DND-41 (cell line): ENCODE measurements at regions not wholly inside any gene's neighbourhood (a gene's known extent, or its start where the extent isn't known, plus 50 kb on each side); places are given as distances from the start of the nearest gene placed in this dataset.

Experiments
- ATAC-seq: fragments of 200-7000 bp; cut with Tn5 transposase; 3 replicates; pipeline ENCODE4 v1.9.1; 2021; ENCODE audit warnings: low read depth; ENCODE audit not compliant: insufficient read depth
- DNase-seq: peaks from one replicate; pipeline ENCODE4 v3.0.0-alpha.2; 2020
- H2AFZ ChIP-seq: 2 replicates; pipeline ENCODE4 v1.6.0; 2012; ENCODE audit warnings: low read depth, low read length
- H3K27ac ChIP-seq: 2 replicates; pipeline ENCODE4 v1.5.1; 2012; ENCODE audit warnings: low read length, inconsistent platforms
- H3K27me3 ChIP-seq: fragments of 200-600 bp; sonication (generic); 2 replicates; pipeline ENCODE4 v1.6.0; 2012; ENCODE audit warnings: low read length, mild to moderate bottlenecking, inconsistent platforms; ENCODE audit not compliant: insufficient read depth, poor library complexity
- H3K36me3 ChIP-seq: 2 replicates; pipeline ENCODE4 v1.5.1; 2012; ENCODE audit warnings: low read length, inconsistent platforms; ENCODE audit not compliant: insufficient read depth
- H3K4me1 ChIP-seq: 2 replicates; pipeline ENCODE4 v1.5.1; 2012; ENCODE audit warnings: mild to moderate bottlenecking, low read length; ENCODE audit not compliant: insufficient read depth
- H3K4me2 ChIP-seq: 2 replicates; pipeline ENCODE4 v1.6.0; 2012; ENCODE audit warnings: mild to moderate bottlenecking, moderate library complexity, low read length, inconsistent platforms; ENCODE audit not compliant: insufficient read depth
- H3K4me3 ChIP-seq, 2 experiments: fragments of 200-600 bp in 1 of 2; shearing (Covaris generic) in 1 of 2; 2 replicates each; pipeline ENCODE4 v1.5.1; 2012 to 2016; ENCODE audit warnings: inconsistent platforms in 2 of 2, low read length in 2 of 2, mild to moderate bottlenecking in 2 of 2, low read depth in 1 of 2, moderate library complexity in 1 of 2
- H3K79me2 ChIP-seq: 2 replicates; pipeline ENCODE4 v1.6.0; 2012; ENCODE audit warnings: low read length, inconsistent platforms; ENCODE audit not compliant: insufficient read depth
- H3K9ac ChIP-seq: 2 replicates; pipeline ENCODE4 v1.6.0; 2012; ENCODE audit warnings: low read depth, mild to moderate bottlenecking, inconsistent platforms, low read length, moderate library complexity
- H3K9me3 ChIP-seq: 2 replicates; pipeline ENCODE4 v1.5.1; 2012; ENCODE audit warnings: low read length, moderate library complexity, mild to moderate bottlenecking, inconsistent platforms; ENCODE audit not compliant: insufficient read depth, severe bottlenecking
- H4K20me1 ChIP-seq: 2 replicates; pipeline ENCODE4 v1.6.0; 2012; ENCODE audit warnings: low read length; ENCODE audit not compliant: insufficient read depth
- EZH2 ChIP-seq: IDR thresholded peaks from 3 replicates; pipeline ENCODE4 v1.6.1; 2012; ENCODE audit warnings: borderline replicate concordance, low read depth, mild to moderate bottlenecking, moderate library complexity, low read length, inconsistent platforms; ENCODE audit not compliant: severe bottlenecking
- TF ChIP-seq, protein P1 (sequence below): IDR thresholded peaks from 2 replicates; pipeline ENCODE4 v1.5.1; 2012; ENCODE audit warnings: borderline replicate concordance, low read length, moderate library complexity, mild to moderate bottlenecking; ENCODE audit not compliant: poor library complexity, severe bottlenecking; ENCODE audit errors: extremely low read depth

DNA sequence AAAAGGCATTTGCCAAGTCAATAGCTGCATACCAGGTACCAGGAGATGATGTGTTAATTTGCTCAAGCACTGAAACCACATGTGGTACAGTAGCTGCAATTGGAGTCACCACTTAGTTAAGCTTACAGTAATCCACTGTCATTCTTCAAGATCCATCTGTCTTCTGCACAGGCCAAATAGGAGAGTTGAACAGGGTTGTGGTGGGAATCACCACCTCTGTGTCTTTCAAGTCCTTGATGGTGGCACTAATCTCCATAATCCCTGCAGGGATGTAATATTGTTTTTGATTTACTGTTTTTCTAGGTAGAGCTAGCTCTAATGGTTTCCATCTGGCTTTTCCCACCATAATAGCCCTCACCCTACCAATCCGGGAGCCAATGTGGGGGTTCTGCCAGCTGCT, 91.9 kb downstream of the FCRL5 start:
- Histone ChIP-seq H2AFZ (no peak overlapping the region), H3K4me2 (no peak overlapping the region), H4K20me1 (no peaks in the 10 kb centered on the region), H3K27ac (no peak overlapping the region), H3K36me3 (no peaks in the 10 kb centered on the region), H3K79me2 (no peaks in the 10 kb centered on the region), H3K9ac (no peak overlapping the region), H3K9me3 (no peaks in the 10 kb centered on the region), H3K4me1 (no peaks in the 10 kb centered on the region), H3K27me3 (no peaks in the 10 kb centered on the region), H3K4me3 (no peak overlapping the region)
- no peak for TF ChIP-seq EZH2
- TF ChIP-seq, protein P1, sequence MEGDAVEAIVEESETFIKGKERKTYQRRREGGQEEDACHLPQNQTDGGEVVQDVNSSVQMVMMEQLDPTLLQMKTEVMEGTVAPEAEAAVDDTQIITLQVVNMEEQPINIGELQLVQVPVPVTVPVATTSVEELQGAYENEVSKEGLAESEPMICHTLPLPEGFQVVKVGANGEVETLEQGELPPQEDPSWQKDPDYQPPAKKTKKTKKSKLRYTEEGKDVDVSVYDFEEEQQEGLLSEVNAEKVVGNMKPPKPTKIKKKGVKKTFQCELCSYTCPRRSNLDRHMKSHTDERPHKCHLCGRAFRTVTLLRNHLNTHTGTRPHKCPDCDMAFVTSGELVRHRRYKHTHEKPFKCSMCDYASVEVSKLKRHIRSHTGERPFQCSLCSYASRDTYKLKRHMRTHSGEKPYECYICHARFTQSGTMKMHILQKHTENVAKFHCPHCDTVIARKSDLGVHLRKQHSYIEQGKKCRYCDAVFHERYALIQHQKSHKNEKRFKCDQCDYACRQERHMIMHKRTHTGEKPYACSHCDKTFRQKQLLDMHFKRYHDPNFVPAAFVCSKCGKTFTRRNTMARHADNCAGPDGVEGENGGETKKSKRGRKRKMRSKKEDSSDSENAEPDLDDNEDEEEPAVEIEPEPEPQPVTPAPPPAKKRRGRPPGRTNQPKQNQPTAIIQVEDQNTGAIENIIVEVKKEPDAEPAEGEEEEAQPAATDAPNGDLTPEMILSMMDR = no peak
- DNase-seq = no peak
- ATAC-seq = no peak

- Histone ChIP-seq H4K20me1 (no peaks in the 10 kb centered on the region), H3K4me3 (no peak overlapping the region), H3K36me3 (no peaks in the 10 kb centered on the region), H3K4me2 (no peak overlapping the region), H3K9me3 (no peaks in the 10 kb centered on the region), H3K27ac (no peak overlapping the region), H3K4me1 (no peaks in the 10 kb centered on the region), H3K27me3 (peaks cover 4% of the 10 kb centered on the region), H2AFZ (no peak overlapping the region), H3K9ac (no peak overlapping the region), H3K79me2 (no peaks in the 10 kb centered on the region)
- no peak for DNase-seq
- no peak for ATAC-seq
- TF ChIP-seq, protein P1 = no peak
- no peak for TF ChIP-seq EZH2
Measured at GRCh38 chr1:157457279-157457678, 95.0 kb downstream of the FCRL5 start.

GRCh38 chr1:157455318-157455717, 97.0 kb downstream of the FCRL5 start:
- no peaks in the 10 kb centered on the region for H3K9me3 ChIP-seq

More at GRCh38 chr1:157455318-157455717, 97.0 kb downstream of the FCRL5 start:
- H3K4me2 ChIP-seq = no peak overlapping the region
- peaks cover 4% of the 10 kb centered on the region for H3K27me3 ChIP-seq
- H2AFZ ChIP-seq = no peak overlapping the region
- ATAC-seq = no peak
- no peak overlapping the region for H3K9ac ChIP-seq
- H3K79me2 ChIP-seq = no peaks in the 10 kb centered on the region
- no peaks in the 10 kb centered on the region for H3K36me3 ChIP-seq
- no peaks in the 10 kb centered on the region for H4K20me1 ChIP-seq
- TF ChIP-seq EZH2 = no peak
- TF ChIP-seq, protein P1 = no peak
- no peak overlapping the region for H3K27ac ChIP-seq
- no peak overlapping the region for H3K4me3 ChIP-seq
- no peak for DNase-seq
- no peaks in the 10 kb centered on the region for H3K4me1 ChIP-seq
